ENCODE measurements at regions not wholly inside any gene's neighbourhood (a gene's known extent, or its start where the extent isn't known, plus 50 kb on each side); places are given as distances from the start of the nearest gene placed in this dataset.
"Not testable (repeated sequence)": the region's sequence is repeated elsewhere in the genome, so short reads cannot be mapped to it uniquely, and the experiment has no call there.

- TF ChIP-seq CTCF (IDR thresholded peaks at IDR 0.05; ENCODE audit: low read length); EZH2 (IDR thresholded peaks at IDR 0.05; ENCODE audit: borderline replicate concordance, low read length): not testable (repeated sequence)
Observed at GRCh38 chr21:5217933-5218332, 5303.4 kb upstream of the TPTE start.

Measured in OCI-LY1 (cell line).